HUES64 (cell line): ENCODE measurements at regions not wholly inside any gene's neighbourhood (a gene's known extent, or its start where the extent isn't known, plus 50 kb on each side); places are given as distances from the start of the nearest gene placed in this dataset.

ENCODE experiments used
- H3K27ac ChIP-seq: 2 replicates; pipeline ENCODE4 v1.7.0; 2013; ENCODE audit warnings: low read depth, low read length, inconsistent platforms
- H3K27me3 ChIP-seq: 2 replicates; pipeline ENCODE4 v1.6.1; 2013; ENCODE audit warnings: mild to moderate bottlenecking, low read length; ENCODE audit not compliant: insufficient read depth
- H3K36me3 ChIP-seq: 2 replicates; pipeline ENCODE4 v1.6.1; 2013; ENCODE audit warnings: mild to moderate bottlenecking, low read length; ENCODE audit not compliant: insufficient read depth
- H3K4me1 ChIP-seq: 2 replicates; pipeline ENCODE4 v1.6.1; 2013; ENCODE audit warnings: mild to moderate bottlenecking, low read length, moderate library complexity; ENCODE audit not compliant: insufficient read depth
- H3K4me3 ChIP-seq: 2 replicates; pipeline ENCODE4 v1.5.1; 2013; ENCODE audit warnings: mild to moderate bottlenecking, low read length, moderate library complexity
- H3K9ac ChIP-seq: 2 replicates; pipeline ENCODE4 v1.6.1; 2013; ENCODE audit warnings: mild to moderate bottlenecking, low read depth, low read length
- H3K9me3 ChIP-seq: 2 replicates; pipeline ENCODE4 v1.6.1; 2013; ENCODE audit warnings: low read depth, low read length; ENCODE audit not compliant: insufficient read depth
- WGBS: fragments of 150-250, 120-280 bp; methylation state at CpG from one replicate; pipeline ENCODE4 v1.1.7; 2013; ENCODE audit warnings: missing lambda C conversion rate; 5-methylcytosine and 5-hydroxymethylcytosine counted together

DNA sequence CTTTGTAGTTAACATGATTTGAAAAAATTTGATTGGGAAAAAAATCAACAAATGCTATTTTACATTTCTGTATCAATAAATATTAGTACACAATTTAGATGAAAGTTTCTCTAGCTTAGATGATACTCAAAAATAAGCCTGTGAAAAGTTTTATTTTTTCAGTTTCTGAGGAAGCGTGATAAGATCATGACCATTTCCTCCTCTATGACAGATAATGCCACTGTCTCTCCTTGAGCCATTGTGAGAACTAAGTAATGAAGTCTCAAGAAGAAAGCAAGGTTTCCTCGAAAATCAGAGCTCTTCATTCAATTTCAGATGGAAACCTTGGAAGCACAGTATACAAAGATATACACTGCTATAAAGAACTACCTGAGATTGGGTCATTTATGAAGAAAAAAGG is 395.0 kb downstream of the HDGFL1 start:
- no peaks in the 10 kb centered on the region for H3K9me3 ChIP-seq
- WGBS = 100% methylated on average over 1 of the region's 2 CpGs
- H3K27ac ChIP-seq = no peak overlapping the region
- H3K9ac ChIP-seq = no peak overlapping the region
- no peaks in the 10 kb centered on the region for H3K27me3 ChIP-seq
- H3K36me3 ChIP-seq = no peaks in the 10 kb centered on the region
- H3K4me3 ChIP-seq = no peak overlapping the region
- no peaks in the 10 kb centered on the region; the same call in 1 of the 2 replicates for H3K4me1 ChIP-seq

DNA sequence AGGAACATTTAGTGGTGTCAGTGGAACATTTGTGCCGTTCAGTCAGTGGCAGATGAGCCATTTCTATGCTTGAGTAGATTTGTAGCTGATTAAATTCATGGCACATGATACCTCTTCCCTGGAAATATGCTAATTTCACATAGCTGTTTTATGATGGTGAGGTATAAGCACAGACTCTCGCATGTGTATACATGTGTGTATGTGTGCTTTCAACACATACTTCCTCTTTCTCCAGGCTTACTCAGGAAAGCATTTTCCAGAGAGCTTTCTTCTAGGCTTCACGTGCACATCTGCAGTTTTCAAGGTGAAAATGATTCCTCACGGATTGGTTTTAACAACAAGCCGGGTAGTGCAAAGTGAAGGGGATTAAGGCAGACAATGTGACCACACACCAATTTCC is 396.5 kb downstream of the HDGFL1 start:
- no peaks in the 10 kb centered on the region for H3K27me3 ChIP-seq
- WGBS = 96% methylated on average over 5 of the region's 5 CpGs
- no peaks in the 10 kb centered on the region for H3K36me3 ChIP-seq
- no peak overlapping the region for H3K4me3 ChIP-seq
- no peaks in the 10 kb centered on the region for H3K9me3 ChIP-seq
- no peaks in the 10 kb centered on the region; the same call in 1 of the 2 replicates for H3K4me1 ChIP-seq
- H3K9ac ChIP-seq = no peak overlapping the region
- no peak overlapping the region for H3K27ac ChIP-seq

DNA sequence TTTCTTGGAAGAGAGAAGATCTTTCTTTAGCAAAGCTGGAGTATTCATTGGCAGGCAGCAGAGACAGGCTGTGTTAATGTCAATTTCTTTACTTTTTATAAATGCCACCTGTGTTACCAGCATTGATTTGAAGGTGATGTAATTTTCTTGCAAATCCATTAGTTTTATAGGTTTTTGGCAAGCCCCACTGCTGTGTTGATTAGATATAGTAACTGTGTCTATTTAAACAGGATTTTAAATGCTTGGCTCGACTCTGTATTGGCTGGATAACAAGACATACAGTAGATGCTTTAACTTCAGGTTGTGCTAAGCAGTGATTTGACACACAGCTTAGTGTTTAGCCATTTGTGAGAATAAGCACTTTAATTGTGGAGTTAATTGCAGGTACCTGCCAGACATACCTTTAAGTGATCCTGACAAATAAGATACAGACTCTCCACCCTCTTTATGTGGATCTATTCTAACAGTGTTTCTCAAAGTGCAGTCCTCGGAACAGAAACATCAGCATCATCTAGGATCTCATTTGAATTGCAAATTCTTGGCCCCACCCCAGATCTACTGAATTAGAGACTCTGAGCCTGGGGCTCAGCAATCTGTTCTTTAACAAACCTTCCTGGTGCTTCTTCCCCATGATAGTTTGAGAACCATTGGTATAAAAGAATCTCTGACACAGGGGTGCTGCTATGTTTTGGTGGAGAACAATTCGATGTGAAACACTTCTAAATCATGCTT is 397.5 kb downstream of the HDGFL1 start:
- Histone ChIP-seq H3K4me1 (no peaks in the 10 kb centered on the region; the same call in 1 of the 2 replicates), H3K9ac (no peak overlapping the region), H3K27ac (no peak overlapping the region), H3K27me3 (no peaks in the 10 kb centered on the region), H3K4me3 (no peak overlapping the region), H3K9me3 (no peaks in the 10 kb centered on the region), H3K36me3 (no peaks in the 10 kb centered on the region)
- WGBS = 88% methylated on average over 2 of the region's 3 CpGs

DNA sequence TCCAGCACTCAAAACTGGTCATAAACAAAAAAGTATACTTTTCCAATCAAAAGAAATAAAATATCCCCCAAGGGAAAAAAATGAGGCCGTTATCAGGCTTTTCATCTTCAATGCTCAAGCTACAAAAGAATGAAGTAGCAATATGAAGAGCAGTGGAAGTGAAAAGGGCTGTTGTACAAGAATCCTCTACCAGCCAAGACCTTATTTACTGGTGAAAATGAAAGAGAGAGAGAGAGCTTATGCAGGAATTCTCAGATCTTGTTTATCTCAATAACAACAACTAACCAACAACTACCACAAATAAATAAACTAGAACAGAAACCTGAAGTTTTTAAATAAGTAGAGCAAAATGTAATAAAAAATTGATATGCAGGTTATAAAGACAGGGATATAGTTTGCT is 400.6 kb downstream of the HDGFL1 start:
- 100% methylated on average over 1 of the region's 1 CpG for WGBS
- no peaks in the 10 kb centered on the region for H3K27me3 ChIP-seq

DNA sequence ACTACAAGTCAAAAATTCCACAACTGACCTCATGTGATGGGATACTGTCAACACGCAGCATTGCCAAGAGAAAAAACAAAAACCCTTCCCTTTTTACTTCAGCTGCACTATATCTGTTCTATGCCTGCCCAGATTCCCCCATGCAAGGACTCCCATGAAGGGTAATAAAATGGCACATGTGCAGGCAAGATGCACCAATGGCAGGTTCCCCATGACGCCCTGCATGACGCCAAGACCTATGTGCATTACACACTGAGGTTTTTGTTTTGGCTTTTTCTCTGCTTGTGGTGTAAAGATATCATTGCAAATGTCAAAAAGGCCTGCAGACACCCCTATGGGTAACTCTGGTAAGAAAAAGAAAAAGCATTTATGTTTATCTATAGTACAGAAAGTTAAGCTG is 403.4 kb downstream of the HDGFL1 start:
- H3K9me3 ChIP-seq = no peaks in the 10 kb centered on the region
- no peaks in the 10 kb centered on the region for H3K36me3 ChIP-seq
- 98% methylated on average over 3 of the region's 3 CpGs for WGBS
- H3K27me3 ChIP-seq = no peaks in the 10 kb centered on the region
- no peaks in the 10 kb centered on the region for H3K4me1 ChIP-seq
- no peak overlapping the region for H3K9ac ChIP-seq
- H3K27ac ChIP-seq = no peak overlapping the region
- H3K4me3 ChIP-seq = no peak overlapping the region

More for the DNA sequence above, 400.6 kb downstream of the HDGFL1 start:
- H3K9me3 ChIP-seq = no peaks in the 10 kb centered on the region
- H3K27ac ChIP-seq = no peak overlapping the region
- H3K4me3 ChIP-seq = no peak overlapping the region
- H3K36me3 ChIP-seq = no peaks in the 10 kb centered on the region
- H3K9ac ChIP-seq = no peak overlapping the region
- H3K4me1 ChIP-seq = no peaks in the 10 kb centered on the region; the same call in 1 of the 2 replicates

DNA sequence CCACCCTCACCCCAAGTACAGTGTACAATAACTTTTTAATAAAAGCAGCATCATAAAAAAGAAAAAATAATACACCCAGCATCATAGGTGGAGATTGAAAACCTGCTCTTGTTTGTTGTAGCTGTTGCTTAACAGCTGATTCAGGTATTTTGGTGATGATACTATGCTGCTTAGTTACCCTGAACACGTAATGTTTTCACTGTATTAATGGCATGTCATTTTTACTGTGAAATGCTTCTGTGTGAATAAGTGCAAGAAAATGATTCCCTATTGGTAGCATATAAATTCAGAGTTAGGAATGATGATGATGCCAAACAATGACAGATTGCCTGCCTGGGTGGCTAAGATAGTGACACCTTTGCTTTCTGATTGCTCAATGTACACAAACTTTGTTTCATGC is 405.7 kb downstream of the HDGFL1 start:
- Histone ChIP-seq H3K27ac (no peak overlapping the region), H3K4me3 (no peak overlapping the region), H3K36me3 (no peaks in the 10 kb centered on the region), H3K9me3 (no peaks in the 10 kb centered on the region), H3K27me3 (no peaks in the 10 kb centered on the region), H3K4me1 (no peaks in the 10 kb centered on the region), H3K9ac (no peak overlapping the region)
- 93% methylated on average over 1 of the region's 1 CpG for WGBS

DNA sequence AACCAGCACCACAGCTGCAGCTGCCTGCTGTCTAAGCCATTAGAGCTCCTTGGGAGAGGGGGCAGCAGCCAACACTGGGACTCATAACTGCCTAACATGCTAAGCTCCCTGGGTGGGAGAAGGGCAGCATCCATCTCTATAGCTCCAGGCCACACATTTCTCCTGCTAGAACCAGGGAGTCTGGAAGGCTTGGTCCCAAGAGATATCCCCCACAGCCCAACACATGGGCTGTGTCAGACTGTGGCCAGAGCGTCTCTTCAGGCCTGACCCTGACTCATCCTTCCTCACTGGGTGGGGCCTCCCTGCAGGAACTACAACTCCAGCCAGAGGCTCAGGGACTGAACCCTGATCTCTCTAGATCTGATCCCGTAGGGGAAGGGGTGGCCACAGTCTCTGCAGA is 411.1 kb downstream of the HDGFL1 start:
- no peaks in the 10 kb centered on the region for H3K9me3 ChIP-seq
- H3K27ac ChIP-seq = no peak overlapping the region
- H3K4me3 ChIP-seq = no peak overlapping the region
- 95% methylated on average over 2 of the region's 2 CpGs for WGBS
- no peak overlapping the region for H3K9ac ChIP-seq
- no peaks in the 10 kb centered on the region for H3K27me3 ChIP-seq
- no peaks in the 10 kb centered on the region for H3K4me1 ChIP-seq
- H3K36me3 ChIP-seq = no peaks in the 10 kb centered on the region

DNA sequence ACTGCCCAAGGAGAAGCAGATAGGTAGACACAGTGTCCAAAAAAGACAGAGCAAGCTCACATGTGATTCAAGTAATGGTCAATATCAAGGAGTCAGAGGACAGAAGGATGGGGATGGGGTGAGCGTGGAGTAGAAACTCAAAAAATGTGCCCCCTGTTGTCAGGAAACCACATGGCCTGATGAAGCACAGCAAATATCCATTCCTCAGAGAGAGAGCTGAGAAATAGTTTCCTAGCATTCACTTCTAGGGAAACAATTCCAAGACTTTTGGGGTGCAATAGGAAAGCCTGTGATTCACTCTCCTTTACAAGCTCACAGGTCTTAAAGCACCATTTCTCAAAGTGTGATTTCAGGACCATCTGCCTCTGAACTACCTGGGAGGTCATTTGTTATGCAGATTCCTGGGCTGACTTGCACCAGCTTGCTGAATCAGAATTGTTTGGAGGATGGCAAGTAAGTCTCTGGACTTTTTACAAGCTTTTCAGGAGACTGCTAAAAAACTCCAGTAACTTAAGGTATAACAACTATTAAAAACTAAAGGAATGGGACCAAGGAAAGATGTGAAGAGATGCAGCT is 432.8 kb downstream of the HDGFL1 start:
- H3K9ac ChIP-seq = no peak overlapping the region
- H3K9me3 ChIP-seq = 0 out of 2 replicates have a peak, but pooled peaks cover 2% of the 10 kb centered on the region
- no peaks in the 10 kb centered on the region for H3K27me3 ChIP-seq
- H3K4me3 ChIP-seq = no peak overlapping the region
- peaks cover 16% of the 10 kb centered on the region for H3K4me1 ChIP-seq
- no peaks in the 10 kb centered on the region for H3K36me3 ChIP-seq
- H3K27ac ChIP-seq = peak overlapping the region; percentile 20; the same call in 1 of the 2 replicates
- WGBS = 95% methylated on average over 1 of the region's 1 CpG

DNA sequence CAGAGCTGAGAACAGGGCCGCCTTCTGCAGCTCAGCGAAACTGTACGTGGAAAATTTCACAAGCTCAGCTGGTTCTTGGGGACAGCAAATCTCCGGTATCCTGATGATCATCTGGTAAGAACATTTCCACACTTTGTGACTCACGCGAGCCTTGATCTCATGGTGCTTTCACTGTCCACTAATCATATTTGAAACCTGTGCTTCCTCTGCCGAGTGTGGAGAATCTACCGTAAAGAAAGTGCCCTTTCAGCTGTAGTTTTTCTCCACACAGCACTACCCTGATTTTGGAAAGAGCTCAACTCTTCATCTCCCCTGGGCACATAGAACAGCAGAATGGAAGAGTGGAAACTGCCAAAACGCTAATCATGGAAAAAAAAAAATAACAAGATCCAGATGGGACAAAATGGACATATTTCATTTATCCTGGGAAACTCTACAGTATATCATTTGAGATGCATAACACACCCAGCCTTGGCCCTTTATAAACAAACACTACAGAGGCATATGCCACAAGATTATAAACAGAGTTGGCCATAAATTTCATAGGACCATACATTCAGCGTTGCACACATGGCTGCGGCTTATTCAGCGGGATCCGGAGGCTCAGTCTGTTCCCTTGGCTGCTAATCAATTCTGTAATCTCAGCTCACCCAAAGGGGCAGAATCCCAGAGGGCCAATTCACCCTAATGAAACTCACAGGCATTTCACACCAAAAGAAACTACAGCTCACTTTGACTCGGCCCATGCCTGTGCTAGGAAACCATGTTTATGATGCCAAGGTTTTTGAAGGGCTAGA is 434.5 kb downstream of the HDGFL1 start:
- Histone ChIP-seq H3K27ac (no peak overlapping the region), H3K36me3 (no peaks in the 10 kb centered on the region), H3K4me1 (peaks cover 16% of the 10 kb centered on the region), H3K4me3 (no peak overlapping the region), H3K27me3 (no peaks in the 10 kb centered on the region), H3K9ac (no peak overlapping the region), H3K9me3 (0 out of 2 replicates have a peak, but pooled peaks cover 2% of the 10 kb centered on the region)
- 94% methylated on average over 14 of the region's 14 CpGs for WGBS

DNA sequence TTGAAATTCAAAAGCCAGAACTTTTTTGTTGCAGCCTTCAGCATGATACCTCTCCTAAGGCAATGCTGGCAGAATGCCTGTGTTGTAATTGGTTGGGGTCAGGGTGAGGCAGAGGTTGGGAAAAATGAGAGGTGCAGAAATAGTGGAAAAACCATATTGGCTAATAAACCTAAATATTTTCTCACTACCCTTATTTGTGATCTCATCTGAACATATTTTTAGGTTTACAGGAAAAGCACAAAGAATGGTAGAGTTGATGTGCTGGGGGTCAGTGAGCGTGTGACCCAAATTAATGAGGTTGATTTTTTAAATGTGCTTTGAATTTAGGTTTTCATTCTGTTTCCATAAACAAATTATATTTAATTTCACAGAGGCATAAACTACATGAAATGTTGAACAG is 437.3 kb downstream of the HDGFL1 start:
- WGBS = 86% methylated on average over 1 of the region's 1 CpG
- no peak overlapping the region for H3K9ac ChIP-seq
- H3K9me3 ChIP-seq = no peaks in the 10 kb centered on the region
- H3K36me3 ChIP-seq = no peaks in the 10 kb centered on the region
- no peak overlapping the region for H3K4me3 ChIP-seq
- H3K27ac ChIP-seq = no peak overlapping the region
- no peaks in the 10 kb centered on the region for H3K27me3 ChIP-seq
- H3K4me1 ChIP-seq = peaks cover 15% of the 10 kb centered on the region

DNA sequence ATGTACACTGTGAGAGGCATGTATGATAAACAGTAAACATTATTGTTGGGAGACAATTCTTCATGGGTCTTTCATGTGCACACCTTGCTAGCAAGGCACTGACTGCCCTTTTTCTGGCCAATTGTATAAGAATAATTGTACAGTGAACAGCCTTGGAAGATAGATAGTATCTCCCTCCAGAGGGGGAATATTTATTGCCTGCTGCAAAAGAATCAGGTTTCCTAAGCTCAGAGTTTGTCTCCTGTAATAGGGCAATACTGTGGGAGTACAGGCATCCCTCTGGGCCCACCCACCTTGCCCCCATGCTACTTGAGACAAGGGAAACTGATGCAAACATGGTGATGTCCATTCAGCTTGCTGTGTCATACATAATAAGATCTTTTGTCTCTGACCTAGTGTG is 442.2 kb downstream of the HDGFL1 start:
- Histone ChIP-seq H3K27me3 (no peaks in the 10 kb centered on the region), H3K27ac (no peak overlapping the region), H3K4me1 (peaks cover 11% of the 10 kb centered on the region; the same call in 1 of the 2 replicates), H3K36me3 (no peaks in the 10 kb centered on the region), H3K9me3 (no peaks in the 10 kb centered on the region), H3K4me3 (no peak overlapping the region), H3K9ac (no peak overlapping the region)
